HepG2 (cell line): ENCODE measurements at regions not wholly inside any gene's neighbourhood (a gene's known extent, or its start where the extent isn't known, plus 50 kb on each side); places are given as distances from the start of the nearest gene placed in this dataset.

Experiments used
- ATAC-seq: fragments of 200-7000 bp; cut with Tn5 transposase; 3 replicates; pipeline ENCODE4 v1.9.1; 2020; ENCODE audit warnings: mild to moderate bottlenecking, moderate library complexity
- BruUV-seq: library from RNA; stranded (reverse); fragments of 400-500 nt; replicated peaks from 2 replicates; lab custom pipeline; 2021; lab: Mats Ljungman, UMichigan
- CTCF ChIA-PET: fragments of 300-600 bp; formaldehyde crosslinking; extraction: SDS; loops from one replicate; lab custom pipeline; 2021; ENCODE audit warnings: low total read pairs, inconsistent platforms, low intra/inter-chr PET ratio; lab: Yijun Ruan, JAX
- POLR2A ChIA-PET: fragments of 350-600 bp; sonication (Branson Sonifier 250); formaldehyde crosslinking; loops from one replicate; lab custom pipeline; 2020; ENCODE audit warnings: antibody characterized with exemption, inconsistent platforms; lab: Yijun Ruan, JAX
- DNase-seq: peaks from one replicate; pipeline ENCODE4 v3.0.0-alpha.2; 2015; ENCODE audit warnings: low spot score
- FAIRE-seq: peaks from 3 replicates; lab custom pipeline; 2011; peaks lifted over from hg19 to GRCh38; lab: Jason Lieb, UNC
- H2AFZ ChIP-seq: one replicate; pipeline ENCODE4 v1.6.1; 2011; ENCODE audit warnings: low read length, inconsistent platforms
- H3K27ac ChIP-seq: fragments of 300-600 bp; 3 replicates; pipeline ENCODE4 v1.8.0; 2011; ENCODE audit warnings: mixed run types, mild to moderate bottlenecking, mixed read lengths, low read length, inconsistent platforms; ENCODE audit not compliant: insufficient read depth; ENCODE audit errors: extremely low read length
- H3K27me3 ChIP-seq, 2 experiments: fragments of 200-600 bp in 1 of 2; 2 replicates in 1 of 2; 3 replicates in 1 of 2; pipeline versions ENCODE4 v1.6.0 to v1.8.0; 2011; ENCODE audit warnings: low read length in 2 of 2, mild to moderate bottlenecking in 2 of 2, moderate library complexity in 2 of 2, inconsistent platforms in 1 of 2; ENCODE audit not compliant: insufficient read depth in 2 of 2, control insufficient read depth in 1 of 2
- H3K36me3 ChIP-seq, 2 experiments: fragments of 200-600 bp in 1 of 2; replicated peaks in 1 of 2; 2 replicates in 1 of 2; 3 replicates in 1 of 2; pipeline versions ENCODE4 v1.5.1 to v1.8.0; 2011; ENCODE audit warnings: low read length in 2 of 2, inconsistent platforms in 1 of 2; ENCODE audit not compliant: insufficient read depth in 2 of 2, control insufficient read depth in 1 of 2
- H3K4me1 ChIP-seq: 2 replicates; pipeline ENCODE4 v1.5.1; 2012; ENCODE audit warnings: low read length, inconsistent platforms; ENCODE audit not compliant: insufficient read depth
- H3K4me2 ChIP-seq: 2 replicates; pipeline ENCODE4 v1.6.0; 2011; ENCODE audit warnings: low read depth, low read length, inconsistent platforms
- H3K4me3 ChIP-seq, 3 experiments: fragments of 200-600 bp in 1 of 3; sonication (generic), shearing (Covaris generic) in 1 of 3; replicated peaks in 1 of 3; 2 replicates each; pipeline ENCODE4 v1.5.1; 2011 to 2016; ENCODE audit warnings: low read length in 3 of 3, inconsistent platforms in 2 of 3, low read depth in 2 of 3, mild to moderate bottlenecking in 2 of 3, control low read depth in 1 of 3, mixed read lengths in 1 of 3; ENCODE audit not compliant: insufficient read depth in 1 of 3
- H3K79me2 ChIP-seq: one replicate; pipeline ENCODE4 v1.6.1; 2011; ENCODE audit warnings: low read length, inconsistent platforms; ENCODE audit not compliant: insufficient read depth
- H3K9ac ChIP-seq: 2 replicates; pipeline ENCODE4 v1.6.0; 2011; ENCODE audit warnings: mild to moderate bottlenecking, low read depth, low read length, inconsistent platforms; ENCODE audit not compliant: insufficient read depth
- H3K9me3 ChIP-seq: 2 replicates; pipeline ENCODE4 v1.5.1; 2012; ENCODE audit warnings: mild to moderate bottlenecking, low read length
- H4K20me1 ChIP-seq: 2 replicates; pipeline ENCODE4 v1.6.0; 2011; ENCODE audit warnings: inconsistent platforms, mild to moderate bottlenecking, low read length, moderate library complexity; ENCODE audit not compliant: insufficient read depth
- IKZF4 ChIP-seq: sonication (generic); formaldehyde crosslinking; IDR thresholded peaks from 2 replicates; pipeline ENCODE4 v1.5.1; 2020; ENCODE audit warnings: borderline replicate concordance, mild to moderate bottlenecking, low read depth, missing genetic modification reagents; ENCODE audit errors: not compliant biosample characterization
- NAIF1 ChIP-seq: sonication (generic); formaldehyde crosslinking; IDR thresholded peaks from 2 replicates; pipeline ENCODE4 v1.5.0; 2020; ENCODE audit warnings: mild to moderate bottlenecking, missing genetic modification reagents, borderline replicate concordance
- NFRKB ChIP-seq: fragments of 450-650 bp; IDR thresholded peaks from 2 replicates; pipeline ENCODE4 v1.6.1; 2017
- SIN3A ChIP-seq: IDR thresholded peaks from 2 replicates; pipeline ENCODE4 v1.6.1; 2011; ENCODE audit warnings: low read depth, mild to moderate bottlenecking, control low read depth, low read length, borderline replicate concordance
- SRSF9 ChIP-seq: fragments of 200-400 bp; formaldehyde crosslinking; IDR thresholded peaks from 2 replicates; pipeline ENCODE4 v1.6.1; 2018; ENCODE audit warnings: borderline replicate concordance, mild to moderate bottlenecking, low read depth, low read length; ENCODE audit not compliant: insufficient read depth, poor library complexity, severe bottlenecking
- ZBTB39 ChIP-seq: sonication (generic); formaldehyde crosslinking; IDR thresholded peaks from 2 replicates; pipeline ENCODE4 v1.5.0; 2020; ENCODE audit warnings: missing genetic modification reagents
- ZNF484 ChIP-seq: sonication (generic); formaldehyde crosslinking; IDR thresholded peaks from 2 replicates; pipeline ENCODE4 v1.5.1; 2020; ENCODE audit warnings: mild to moderate bottlenecking, low read depth, missing genetic modification reagents, borderline replicate concordance
- ZSCAN20 ChIP-seq: sonication (generic); formaldehyde crosslinking; IDR thresholded peaks from 2 replicates; pipeline ENCODE4 v1.4.0; 2020; ENCODE audit warnings: missing genetic modification reagents, mild to moderate bottlenecking, borderline replicate concordance
- WGBS: methylation state at CpG from one replicate; pipeline ENCODE4 v1.1.6; 2017; ENCODE audit warnings: low lambda C conversion rate; 5-methylcytosine and 5-hydroxymethylcytosine counted together
- in situ Hi-C: cut with HindIII; loops from 2 replicates; pipeline ENCODE4 v1.10.0; 2017; ENCODE audit warnings: low pct_unique_long_range_greater_than_20kb; ENCODE audit not compliant: extremely low pct_ligation_motif_present
- intact Hi-C: fragments of 100-400 bp; cut with micrococcal nuclease; formaldehyde crosslinking; loops from one replicate; pipeline ENCODE4 v1.10.0; 2022; ENCODE audit not compliant: unreplicated experiment
- TF ChIP-seq, protein P1 (sequence below): sonication (generic); formaldehyde crosslinking; IDR thresholded peaks from 2 replicates; pipeline ENCODE4 v1.8.1; 2023; ENCODE audit warnings: mild to moderate bottlenecking, inconsistent platforms, moderate library complexity, missing genetic modification reagents, borderline replicate concordance

GRCh38 chr10:4008676-4009382 is 223.8 kb upstream of the KLF6 start:
- Histone ChIP-seq H4K20me1 (no peaks in the 10 kb centered on the region), H3K36me3 (no peaks in the 10 kb centered on the region), H3K9ac (no peak overlapping the region), H3K27me3 (peaks cover 0 to 37% of the 10 kb centered on the region in 2 experiments; a peak in 3 of 5 replicates), H3K4me2 (no peak overlapping the region), H3K79me2 (no peaks in the 10 kb centered on the region), H3K4me1 (no peaks in the 10 kb centered on the region), H3K4me3 (no peak overlapping the region), H3K9me3 (no peaks in the 10 kb centered on the region), H3K27ac (no peak overlapping the region), H2AFZ (no peak overlapping the region)
- FAIRE-seq (no peak), DNase-seq (no peak), ATAC-seq (no peak)
- under 1% methylated on average over 7 of the region's 7 CpGs for WGBS
- ChIA-PET POLR2A (no interaction called here), CTCF (no interaction called here)
- BruUV-seq: no TSS peak
- in situ Hi-C loops (no loop called here), intact Hi-C loops (no loop called here)
- TF ChIP-seq ZBTB39 (CRISPR knock-in tag): no peak
- no peak for TF ChIP-seq SRSF9
- TF ChIP-seq, protein P1, sequence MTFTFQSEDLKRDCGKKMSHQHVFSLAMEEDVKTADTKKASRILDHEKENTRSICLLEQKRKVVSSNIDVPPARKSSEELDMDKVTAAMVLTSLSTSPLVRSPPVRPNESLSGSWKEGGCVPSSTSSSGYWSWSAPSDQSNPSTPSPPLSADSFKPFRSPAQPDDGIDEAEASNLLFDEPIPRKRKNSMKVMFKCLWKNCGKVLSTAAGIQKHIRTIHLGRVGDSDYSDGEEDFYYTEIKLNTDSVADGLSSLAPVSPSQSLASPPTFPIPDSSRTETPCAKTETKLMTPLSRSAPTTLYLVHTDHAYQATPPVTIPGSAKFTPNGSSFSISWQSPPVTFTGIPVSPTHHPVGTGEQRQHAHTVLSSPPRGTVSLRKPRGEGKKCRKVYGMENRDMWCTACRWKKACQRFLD (CRISPR knock-in tag): no peak
- TF ChIP-seq SIN3A: no peak
- TF ChIP-seq ZNF484: no peak
- no peak for TF ChIP-seq IKZF4 (CRISPR knock-in tag)
- no peak for TF ChIP-seq NFRKB
- TF ChIP-seq ZSCAN20 (CRISPR knock-in tag): no peak
- no peak for TF ChIP-seq NAIF1
